ENCODE measurements at regions not wholly inside any gene's neighbourhood (a gene's known extent, or its start where the extent isn't known, plus 50 kb on each side); places are given as distances from the start of the nearest gene placed in this dataset.

- TF ChIP-seq POLR2A (IDR thresholded peaks at IDR 0.05; ENCODE audit: low read length) (no peak), GATA1 (IDR thresholded peaks at IDR 0.05; ENCODE audit: low read depth, low read length) (no peak)
Measured at GRCh38 chr14:71478542-71478941, 453.7 kb upstream of the RGS6 start.

Measured in erythroblast (primary cell).